ENCODE measurements at regions not wholly inside any gene's neighbourhood (a gene's known extent, or its start where the extent isn't known, plus 50 kb on each side); places are given as distances from the start of the nearest gene placed in this dataset.

DNA sequence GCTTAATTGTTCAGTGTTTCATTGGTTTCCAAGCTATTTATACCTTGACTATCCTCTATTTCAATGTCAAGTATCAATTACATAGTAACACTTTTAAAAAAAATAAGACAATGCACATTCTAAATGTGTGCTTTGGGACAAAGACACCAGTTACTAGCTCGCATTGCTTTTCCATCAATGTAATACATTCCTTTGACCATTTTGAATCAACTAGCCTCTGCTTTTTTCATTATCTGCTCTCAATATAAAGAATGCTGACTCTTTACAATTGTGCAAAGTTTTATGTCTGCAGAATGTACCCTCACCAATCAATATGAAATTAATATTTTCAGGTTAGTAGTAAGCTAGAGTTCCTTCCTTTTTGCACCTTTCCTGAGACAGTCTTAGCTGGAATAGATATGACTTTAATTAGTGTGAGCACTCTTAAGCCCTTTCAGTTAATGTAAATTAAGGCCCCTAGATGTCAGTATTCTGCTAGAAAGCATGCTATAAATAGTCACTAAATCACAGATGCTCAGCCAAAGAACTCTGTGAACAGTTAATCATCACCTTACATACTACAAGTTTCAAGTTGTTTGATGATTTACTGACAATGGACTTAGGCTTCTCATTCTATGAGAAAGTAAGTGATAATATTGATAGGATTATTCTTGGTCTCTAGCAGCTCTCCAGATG is 413.6 kb downstream of the PTH2R start:
- TF ChIP-seq, protein P1, sequence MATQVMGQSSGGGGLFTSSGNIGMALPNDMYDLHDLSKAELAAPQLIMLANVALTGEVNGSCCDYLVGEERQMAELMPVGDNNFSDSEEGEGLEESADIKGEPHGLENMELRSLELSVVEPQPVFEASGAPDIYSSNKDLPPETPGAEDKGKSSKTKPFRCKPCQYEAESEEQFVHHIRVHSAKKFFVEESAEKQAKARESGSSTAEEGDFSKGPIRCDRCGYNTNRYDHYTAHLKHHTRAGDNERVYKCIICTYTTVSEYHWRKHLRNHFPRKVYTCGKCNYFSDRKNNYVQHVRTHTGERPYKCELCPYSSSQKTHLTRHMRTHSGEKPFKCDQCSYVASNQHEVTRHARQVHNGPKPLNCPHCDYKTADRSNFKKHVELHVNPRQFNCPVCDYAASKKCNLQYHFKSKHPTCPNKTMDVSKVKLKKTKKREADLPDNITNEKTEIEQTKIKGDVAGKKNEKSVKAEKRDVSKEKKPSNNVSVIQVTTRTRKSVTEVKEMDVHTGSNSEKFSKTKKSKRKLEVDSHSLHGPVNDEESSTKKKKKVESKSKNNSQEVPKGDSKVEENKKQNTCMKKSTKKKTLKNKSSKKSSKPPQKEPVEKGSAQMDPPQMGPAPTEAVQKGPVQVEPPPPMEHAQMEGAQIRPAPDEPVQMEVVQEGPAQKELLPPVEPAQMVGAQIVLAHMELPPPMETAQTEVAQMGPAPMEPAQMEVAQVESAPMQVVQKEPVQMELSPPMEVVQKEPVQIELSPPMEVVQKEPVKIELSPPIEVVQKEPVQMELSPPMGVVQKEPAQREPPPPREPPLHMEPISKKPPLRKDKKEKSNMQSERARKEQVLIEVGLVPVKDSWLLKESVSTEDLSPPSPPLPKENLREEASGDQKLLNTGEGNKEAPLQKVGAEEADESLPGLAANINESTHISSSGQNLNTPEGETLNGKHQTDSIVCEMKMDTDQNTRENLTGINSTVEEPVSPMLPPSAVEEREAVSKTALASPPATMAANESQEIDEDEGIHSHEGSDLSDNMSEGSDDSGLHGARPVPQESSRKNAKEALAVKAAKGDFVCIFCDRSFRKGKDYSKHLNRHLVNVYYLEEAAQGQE (IDR thresholded peaks at IDR 0.05; ENCODE audit: insufficient read depth in 1 of 2, low read depth in 2 of 2, low read length in 2 of 2): no peak
- TF ChIP-seq FOXP2 (optimal IDR thresholded peaks at IDR 0.05; ENCODE audit: borderline replicate concordance, extremely low read depth, extremely low read length, insufficient read depth) (no peak), SIN3A (IDR thresholded peaks at IDR 0.05; ENCODE audit: borderline replicate concordance, insufficient read depth, low read length) (no peak), POLR2AphosphoS5 (IDR thresholded peaks at IDR 0.05; ENCODE audit: low read depth, low read length) (no peak), TAF1 (IDR thresholded peaks at IDR 0.05; ENCODE audit: borderline replicate concordance, insufficient read depth, low read length) (no peak)

DNA sequence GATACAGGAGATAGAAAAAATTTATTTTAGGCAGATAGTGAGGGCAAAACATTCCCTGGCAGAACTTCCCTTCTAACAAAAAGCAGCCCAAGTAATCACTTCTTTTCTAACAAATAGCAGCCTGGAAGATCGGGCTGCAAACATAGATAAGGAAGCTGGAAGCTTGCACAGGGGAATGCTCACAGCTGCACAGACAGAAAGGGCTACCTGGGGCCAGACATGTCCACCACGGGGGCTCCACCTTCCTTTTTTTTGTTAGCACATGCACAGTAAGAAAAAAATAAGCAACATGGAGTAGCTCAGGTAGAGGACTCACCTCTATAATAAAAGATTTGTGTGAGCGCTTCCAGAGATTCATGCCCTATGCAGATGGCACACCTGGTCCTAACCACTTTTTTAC is 420.5 kb downstream of the PTH2R start:
- TF ChIP-seq FOXP2 (optimal IDR thresholded peaks at IDR 0.05; ENCODE audit: borderline replicate concordance, extremely low read depth, extremely low read length, insufficient read depth) (no peak), TAF1 (IDR thresholded peaks at IDR 0.05; ENCODE audit: borderline replicate concordance, insufficient read depth, low read length) (no peak), POLR2AphosphoS5 (IDR thresholded peaks at IDR 0.05; ENCODE audit: low read depth, low read length) (no peak), SIN3A (IDR thresholded peaks at IDR 0.05; ENCODE audit: borderline replicate concordance, insufficient read depth, low read length) (no peak)
- TF ChIP-seq, protein P1 (IDR thresholded peaks at IDR 0.05; ENCODE audit: insufficient read depth in 1 of 2, low read depth in 2 of 2, low read length in 2 of 2): no peak

DNA sequence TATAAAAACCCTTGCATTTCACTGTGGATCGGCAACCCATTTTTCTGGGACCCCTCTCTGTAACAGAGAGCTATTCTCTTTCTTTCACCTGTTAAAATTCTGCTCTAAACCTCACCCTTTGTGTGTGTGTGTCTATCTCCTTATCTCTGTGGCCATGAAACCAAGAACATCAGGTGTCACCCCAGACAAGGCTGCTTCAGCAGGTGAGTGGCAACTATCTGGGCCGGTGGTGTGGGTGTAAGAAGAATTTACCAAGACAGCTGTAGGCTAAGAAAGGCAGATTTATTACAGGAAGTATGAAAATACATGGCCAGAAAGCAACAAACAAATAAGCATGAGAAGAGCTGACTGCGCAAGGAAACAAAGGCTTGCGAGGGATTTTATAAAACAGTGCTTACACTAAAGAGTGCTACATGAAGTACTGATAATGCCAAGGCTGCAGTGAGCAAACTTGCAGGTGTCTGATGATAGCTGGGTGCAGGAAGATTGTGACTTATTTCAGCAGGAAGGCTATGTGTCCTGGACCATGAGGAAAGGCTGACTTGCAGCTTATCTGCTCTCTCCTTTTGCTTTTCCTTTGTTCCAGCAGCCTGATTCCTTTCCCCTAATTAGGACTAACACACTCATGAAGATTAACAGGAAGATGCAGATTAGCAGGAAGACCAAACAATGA is 421.1 kb downstream of the PTH2R start:
- TF ChIP-seq FOXP2 (optimal IDR thresholded peaks at IDR 0.05; ENCODE audit: borderline replicate concordance, extremely low read depth, extremely low read length, insufficient read depth) (no peak), SIN3A (IDR thresholded peaks at IDR 0.05; ENCODE audit: borderline replicate concordance, insufficient read depth, low read length) (no peak), TAF1 (IDR thresholded peaks at IDR 0.05; ENCODE audit: borderline replicate concordance, insufficient read depth, low read length) (no peak), POLR2AphosphoS5 (IDR thresholded peaks at IDR 0.05; ENCODE audit: low read depth, low read length) (no peak)
- TF ChIP-seq, protein P1 (IDR thresholded peaks at IDR 0.05; ENCODE audit: insufficient read depth in 1 of 2, low read depth in 2 of 2, low read length in 2 of 2): no peak

DNA sequence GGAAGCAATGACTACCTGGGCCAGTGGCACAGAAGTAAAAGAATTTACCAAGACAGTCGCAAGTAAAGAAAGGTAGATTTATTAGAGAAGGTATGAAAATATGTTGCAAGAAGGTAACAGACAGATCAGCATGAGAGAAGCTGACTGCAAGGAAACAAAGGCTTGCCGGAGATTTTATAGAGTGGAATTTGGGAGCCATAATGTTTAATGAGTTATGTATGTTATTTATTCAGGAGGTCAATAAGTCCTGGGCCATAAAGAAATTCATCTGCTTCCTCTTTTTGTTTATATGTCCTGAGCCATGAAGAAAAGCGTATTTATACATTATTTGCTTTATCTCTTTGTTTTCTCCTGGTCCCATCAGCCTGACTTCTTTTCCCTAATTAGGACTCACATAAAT is 423.6 kb downstream of the PTH2R start:
- TF ChIP-seq FOXP2 (optimal IDR thresholded peaks at IDR 0.05; ENCODE audit: borderline replicate concordance, extremely low read depth, extremely low read length, insufficient read depth) (no peak), SIN3A (IDR thresholded peaks at IDR 0.05; ENCODE audit: borderline replicate concordance, insufficient read depth, low read length) (no peak), TAF1 (IDR thresholded peaks at IDR 0.05; ENCODE audit: borderline replicate concordance, insufficient read depth, low read length) (no peak), POLR2AphosphoS5 (IDR thresholded peaks at IDR 0.05; ENCODE audit: low read depth, low read length) (no peak)
- TF ChIP-seq, protein P1 (IDR thresholded peaks at IDR 0.05; ENCODE audit: insufficient read depth in 1 of 2, low read depth in 2 of 2, low read length in 2 of 2): no peak

Data from PFSK-1 (cell line).